HepG2 (cell line): ENCODE measurements at regions not wholly inside any gene's neighbourhood (a gene's known extent, or its start where the extent isn't known, plus 50 kb on each side); places are given as distances from the start of the nearest gene placed in this dataset.

Source experiments
- ATAC-seq: fragments of 200-7000 bp; cut with Tn5 transposase; 3 replicates; pipeline ENCODE4 v1.9.1; 2020; ENCODE audit warnings: mild to moderate bottlenecking, moderate library complexity
- BruUV-seq: library from RNA; stranded (reverse); fragments of 400-500 nt; replicated peaks from 2 replicates; lab custom pipeline; 2021; lab: Mats Ljungman, UMichigan
- CTCF ChIA-PET: fragments of 300-600 bp; formaldehyde crosslinking; extraction: SDS; loops from one replicate; lab custom pipeline; 2021; ENCODE audit warnings: low total read pairs, inconsistent platforms, low intra/inter-chr PET ratio; lab: Yijun Ruan, JAX
- POLR2A ChIA-PET: fragments of 350-600 bp; sonication (Branson Sonifier 250); formaldehyde crosslinking; loops from one replicate; lab custom pipeline; 2020; ENCODE audit warnings: antibody characterized with exemption, inconsistent platforms; lab: Yijun Ruan, JAX
- DNase-seq: peaks from one replicate; pipeline ENCODE4 v3.0.0-alpha.2; 2015; ENCODE audit warnings: low spot score
- FAIRE-seq: peaks from 3 replicates; lab custom pipeline; 2011; peaks lifted over from hg19 to GRCh38; lab: Jason Lieb, UNC
- H2AFZ ChIP-seq: one replicate; pipeline ENCODE4 v1.6.1; 2011; ENCODE audit warnings: low read length, inconsistent platforms
- H3K27ac ChIP-seq: fragments of 300-600 bp; 3 replicates; pipeline ENCODE4 v1.8.0; 2011; ENCODE audit warnings: mixed run types, mild to moderate bottlenecking, mixed read lengths, low read length, inconsistent platforms; ENCODE audit not compliant: insufficient read depth; ENCODE audit errors: extremely low read length
- H3K27me3 ChIP-seq, 2 experiments: fragments of 200-600 bp in 1 of 2; 2 replicates in 1 of 2; 3 replicates in 1 of 2; pipeline versions ENCODE4 v1.6.0 to v1.8.0; 2011; ENCODE audit warnings: low read length in 2 of 2, mild to moderate bottlenecking in 2 of 2, moderate library complexity in 2 of 2, inconsistent platforms in 1 of 2; ENCODE audit not compliant: insufficient read depth in 2 of 2, control insufficient read depth in 1 of 2
- H3K36me3 ChIP-seq, 2 experiments: fragments of 200-600 bp in 1 of 2; replicated peaks in 1 of 2; 2 replicates in 1 of 2; 3 replicates in 1 of 2; pipeline versions ENCODE4 v1.5.1 to v1.8.0; 2011; ENCODE audit warnings: low read length in 2 of 2, inconsistent platforms in 1 of 2; ENCODE audit not compliant: insufficient read depth in 2 of 2, control insufficient read depth in 1 of 2
- H3K4me1 ChIP-seq: 2 replicates; pipeline ENCODE4 v1.5.1; 2012; ENCODE audit warnings: low read length, inconsistent platforms; ENCODE audit not compliant: insufficient read depth
- H3K4me2 ChIP-seq: 2 replicates; pipeline ENCODE4 v1.6.0; 2011; ENCODE audit warnings: low read depth, low read length, inconsistent platforms
- H3K4me3 ChIP-seq, 3 experiments: fragments of 200-600 bp in 1 of 3; sonication (generic), shearing (Covaris generic) in 1 of 3; replicated peaks in 1 of 3; 2 replicates each; pipeline ENCODE4 v1.5.1; 2011 to 2016; ENCODE audit warnings: low read length in 3 of 3, inconsistent platforms in 2 of 3, low read depth in 2 of 3, mild to moderate bottlenecking in 2 of 3, control low read depth in 1 of 3, mixed read lengths in 1 of 3; ENCODE audit not compliant: insufficient read depth in 1 of 3
- H3K79me2 ChIP-seq: one replicate; pipeline ENCODE4 v1.6.1; 2011; ENCODE audit warnings: low read length, inconsistent platforms; ENCODE audit not compliant: insufficient read depth
- H3K9ac ChIP-seq: 2 replicates; pipeline ENCODE4 v1.6.0; 2011; ENCODE audit warnings: mild to moderate bottlenecking, low read depth, low read length, inconsistent platforms; ENCODE audit not compliant: insufficient read depth
- H3K9me3 ChIP-seq: 2 replicates; pipeline ENCODE4 v1.5.1; 2012; ENCODE audit warnings: mild to moderate bottlenecking, low read length
- H4K20me1 ChIP-seq: 2 replicates; pipeline ENCODE4 v1.6.0; 2011; ENCODE audit warnings: inconsistent platforms, mild to moderate bottlenecking, low read length, moderate library complexity; ENCODE audit not compliant: insufficient read depth
- ATRX ChIP-seq: sonication (generic); formaldehyde crosslinking; IDR thresholded peaks from 2 replicates; pipeline ENCODE4 v1.4.0; 2020; ENCODE audit warnings: missing genetic modification reagents, borderline replicate concordance
- CEBPB ChIP-seq: IDR thresholded peaks from 2 replicates; pipeline ENCODE4 v1.6.1; 2011; ENCODE audit warnings: low read depth, low read length, improper control_type of control experiment, borderline replicate concordance
- EZH2 ChIP-seq: conservative IDR thresholded peaks from 2 replicates; pipeline ENCODE4 v1.6.1; 2012; ENCODE audit warnings: mild to moderate bottlenecking, low read depth, low read length, moderate library complexity
- FOXC1 ChIP-seq: sonication (generic); formaldehyde crosslinking; IDR thresholded peaks from 2 replicates; pipeline ENCODE4 v1.8.0; 2022; ENCODE audit warnings: mild to moderate bottlenecking, missing genetic modification reagents, borderline replicate concordance
- KAT7 ChIP-seq: IDR thresholded peaks from 2 replicates; pipeline ENCODE4 v1.6.1; 2018; ENCODE audit warnings: borderline replicate concordance, missing compliant biosample characterization
- KAT8 ChIP-seq: IDR thresholded peaks from 2 replicates; pipeline ENCODE4 v1.6.1; 2016; ENCODE audit warnings: missing genetic modification reagents, missing compliant biosample characterization
- KLF9 ChIP-seq: IDR thresholded peaks from 2 replicates; pipeline ENCODE4 v1.6.1; 2016; ENCODE audit warnings: low read depth
- PHF5A ChIP-seq: IDR thresholded peaks from one replicate; pipeline ENCODE4 v1.6.1; 2018; ENCODE audit warnings: low read depth, missing genetic modification reagents; ENCODE audit not compliant: unreplicated experiment
- REST ChIP-seq, 2 experiments: IDR thresholded peaks; 2 replicates each; pipeline ENCODE4 v1.6.1; 2011 to 2012; ENCODE audit warnings: low read length in 2 of 2, borderline replicate concordance in 1 of 2, low read depth in 1 of 2, mild to moderate bottlenecking in 1 of 2, moderate library complexity in 1 of 2
- RNF2 ChIP-seq: fragments of 450-650 bp; conservative IDR thresholded peaks from 2 replicates; pipeline ENCODE4 v1.6.1; 2016; ENCODE audit warnings: low read depth
- SOX13 ChIP-seq, 3 experiments: fragments of 450-650 bp in 1 of 3; sonication (generic) in 1 of 3; formaldehyde crosslinking in 1 of 3; IDR thresholded peaks in 2 of 3; conservative IDR thresholded peaks in 1 of 3; 2 replicates each; pipeline versions ENCODE4 v1.5.0 to v1.6.1; 2016 to 2020; ENCODE audit warnings: antibody characterized with exemption in 1 of 3, mild to moderate bottlenecking in 1 of 3, missing compliant biosample characterization in 1 of 3, missing genetic modification reagents in 1 of 3, moderate library complexity in 1 of 3
- STAT6 ChIP-seq: sonication (generic); formaldehyde crosslinking; IDR thresholded peaks from 2 replicates; pipeline ENCODE4 v1.4.0; 2020; ENCODE audit warnings: missing genetic modification reagents, mild to moderate bottlenecking, borderline replicate concordance
- ZSCAN30 ChIP-seq: sonication (generic); formaldehyde crosslinking; IDR thresholded peaks from 2 replicates; pipeline ENCODE4 v1.5.0; 2020; ENCODE audit warnings: mild to moderate bottlenecking, missing genetic modification reagents
- WGBS: methylation state at CpG from one replicate; pipeline ENCODE4 v1.1.6; 2017; ENCODE audit warnings: low lambda C conversion rate; 5-methylcytosine and 5-hydroxymethylcytosine counted together
- in situ Hi-C: cut with HindIII; loops from 2 replicates; pipeline ENCODE4 v1.10.0; 2017; ENCODE audit warnings: low pct_unique_long_range_greater_than_20kb; ENCODE audit not compliant: extremely low pct_ligation_motif_present
- intact Hi-C: fragments of 100-400 bp; cut with micrococcal nuclease; formaldehyde crosslinking; loops from one replicate; pipeline ENCODE4 v1.10.0; 2022; ENCODE audit not compliant: unreplicated experiment

DNA sequence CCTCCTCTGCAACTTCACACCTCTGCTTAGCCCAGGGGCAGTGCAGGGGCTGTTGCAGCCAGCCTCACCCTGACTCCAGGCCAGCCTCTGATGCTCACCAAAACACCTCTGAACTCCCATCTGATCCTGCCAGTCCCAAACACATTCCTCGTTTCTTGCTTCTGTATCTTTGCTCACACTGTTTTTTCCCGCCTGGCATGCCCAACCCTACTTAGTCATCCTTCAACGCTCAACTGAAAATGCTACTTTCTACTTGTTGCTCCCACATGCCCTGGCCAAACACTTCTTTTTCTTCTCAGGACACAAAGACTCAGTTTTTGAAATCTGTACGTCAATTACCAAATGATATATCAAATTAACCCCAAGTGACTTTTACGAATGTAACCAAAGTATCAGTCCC lies 140.8 kb upstream of the ZBED5 start:
- Histone ChIP-seq H3K27ac (no peak overlapping the region), H3K27me3 (peaks cover 0 to 7% of the 10 kb centered on the region in 2 experiments; a peak in 2 of 5 replicates), H2AFZ (no peak overlapping the region), H4K20me1 (no peaks in the 10 kb centered on the region), H3K79me2 (no peaks in the 10 kb centered on the region), H3K4me3 (no peak overlapping the region), H3K4me2 (no peak overlapping the region), H3K4me1 (no peaks in the 10 kb centered on the region), H3K9ac (no peak overlapping the region), H3K36me3 (no peaks in the 10 kb centered on the region), H3K9me3 (no peaks in the 10 kb centered on the region)
- DNase-seq (no peak), ATAC-seq (no peak), FAIRE-seq (no peak)
- intact Hi-C loops = no loop called here
- in situ Hi-C loops = no loop called here
- WGBS = 1% methylated on average over 5 of the region's 5 CpGs
- CTCF ChIA-PET = no interaction called here
- BruUV-seq = no TSS peak
- POLR2A ChIA-PET = no interaction called here
- no peak for TF ChIP-seq RNF2
- no peak for TF ChIP-seq CEBPB
- no peak for TF ChIP-seq ATRX (CRISPR knock-in tag)
- TF ChIP-seq REST (IDR thresholded peaks at IDR 0.05; ENCODE audit: borderline replicate concordance in 1 of 2, low read depth in 1 of 2, low read length in 2 of 2) = no peak
- no peak for TF ChIP-seq KLF9
- no peak for TF ChIP-seq SOX13 (IDR thresholded peaks at IDR 0.05)
- TF ChIP-seq SOX13 (CRISPR knock-in tag; conservative IDR thresholded peaks at IDR 0.05 in 1 of 2, IDR thresholded peaks at IDR 0.05 in 1 of 2) = no peak
- TF ChIP-seq KAT7 (CRISPR knock-in tag) = no peak
- no peak for TF ChIP-seq FOXC1 (CRISPR knock-in tag)
- no peak for TF ChIP-seq PHF5A
- no peak for TF ChIP-seq EZH2
- TF ChIP-seq STAT6 (CRISPR knock-in tag) = no peak
- TF ChIP-seq KAT8 (CRISPR knock-in tag) = no peak
- no peak for TF ChIP-seq ZSCAN30 (CRISPR knock-in tag)
